ENCODE measurements at regions not wholly inside any gene's neighbourhood (a gene's known extent, or its start where the extent isn't known, plus 50 kb on each side); places are given as distances from the start of the nearest gene placed in this dataset.

GRCh38 chr1:170800812-170801211 lies 134.5 kb upstream of the MROH9 start:
- FAIRE-seq (no peak), ATAC-seq (no peak), DNase-seq (no peak)
- intact Hi-C loops (cut with DNase I): no loop called here
- Histone ChIP-seq H3K9me3 (no peaks in the 10 kb centered on the region), H3K27me3 (no peaks in the 10 kb centered on the region), H3K27ac (no peak overlapping the region), H3K36me3 (no peaks in the 10 kb centered on the region), H3K4me1 (no peaks in the 10 kb centered on the region), H3K4me3 (no peak overlapping the region)
- WGBS, 2 donors: 50 to 52% methylated on average over 6 of the region's 6 CpGs
- TF ChIP-seq, protein P1, sequence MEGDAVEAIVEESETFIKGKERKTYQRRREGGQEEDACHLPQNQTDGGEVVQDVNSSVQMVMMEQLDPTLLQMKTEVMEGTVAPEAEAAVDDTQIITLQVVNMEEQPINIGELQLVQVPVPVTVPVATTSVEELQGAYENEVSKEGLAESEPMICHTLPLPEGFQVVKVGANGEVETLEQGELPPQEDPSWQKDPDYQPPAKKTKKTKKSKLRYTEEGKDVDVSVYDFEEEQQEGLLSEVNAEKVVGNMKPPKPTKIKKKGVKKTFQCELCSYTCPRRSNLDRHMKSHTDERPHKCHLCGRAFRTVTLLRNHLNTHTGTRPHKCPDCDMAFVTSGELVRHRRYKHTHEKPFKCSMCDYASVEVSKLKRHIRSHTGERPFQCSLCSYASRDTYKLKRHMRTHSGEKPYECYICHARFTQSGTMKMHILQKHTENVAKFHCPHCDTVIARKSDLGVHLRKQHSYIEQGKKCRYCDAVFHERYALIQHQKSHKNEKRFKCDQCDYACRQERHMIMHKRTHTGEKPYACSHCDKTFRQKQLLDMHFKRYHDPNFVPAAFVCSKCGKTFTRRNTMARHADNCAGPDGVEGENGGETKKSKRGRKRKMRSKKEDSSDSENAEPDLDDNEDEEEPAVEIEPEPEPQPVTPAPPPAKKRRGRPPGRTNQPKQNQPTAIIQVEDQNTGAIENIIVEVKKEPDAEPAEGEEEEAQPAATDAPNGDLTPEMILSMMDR (IDR thresholded peaks at IDR 0.05): no peak

GRCh38 chr1:170803711-170804110 lies 131.6 kb upstream of the MROH9 start:
- FAIRE-seq (no peak), ATAC-seq (no peak), DNase-seq (no peak)
- 85 to 97% methylated on average over 1 of the region's 1 CpG for WGBS, 2 donors
- Histone ChIP-seq H3K4me3 (no peak overlapping the region), H3K27me3 (no peaks in the 10 kb centered on the region), H3K36me3 (no peaks in the 10 kb centered on the region), H3K27ac (no peak overlapping the region), H3K9me3 (no peaks in the 10 kb centered on the region), H3K4me1 (no peaks in the 10 kb centered on the region)
- intact Hi-C loops (cut with DNase I): no loop called here
- TF ChIP-seq, protein P1 (IDR thresholded peaks at IDR 0.05): no peak

- Histone ChIP-seq H3K27ac (no peak overlapping the region), H3K36me3 (no peaks in the 10 kb centered on the region), H3K9me3 (no peaks in the 10 kb centered on the region), H3K4me3 (no peak overlapping the region), H3K4me1 (no peaks in the 10 kb centered on the region), H3K27me3 (no peaks in the 10 kb centered on the region)
- DNase-seq: no peak
- ATAC-seq: no peak
- intact Hi-C loops (cut with DNase I): no loop called here
- TF ChIP-seq, protein P1 (IDR thresholded peaks at IDR 0.05): no peak
- FAIRE-seq: no peak
These were observed 130.9 kb upstream of the MROH9 start for GRCh38 chr1:170804419-170804818.

DNA sequence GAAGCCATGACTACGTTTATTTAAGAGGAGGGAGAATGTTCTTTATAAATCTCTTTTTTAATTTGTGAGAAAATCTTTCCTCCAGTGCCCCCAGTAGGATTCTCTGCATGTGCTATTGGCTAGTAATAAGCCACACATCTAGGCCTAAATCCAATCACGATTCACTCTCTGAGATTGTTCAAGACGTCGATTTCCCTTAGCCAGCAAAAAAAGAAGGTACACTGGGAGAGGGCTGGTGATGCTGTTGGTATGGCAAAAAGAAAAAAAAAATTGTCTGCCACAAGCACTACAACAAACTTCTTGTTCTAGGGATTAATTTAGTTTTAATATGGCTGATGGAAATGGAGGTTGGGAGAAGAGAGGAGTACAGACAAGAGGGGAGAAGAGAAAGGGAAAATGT lies 130.5 kb upstream of the MROH9 start:
- WGBS, 2 donors: 70 to 74% methylated on average over 4 of the region's 4 CpGs
- intact Hi-C loops (cut with DNase I): no loop called here
- TF ChIP-seq, protein P1 (IDR thresholded peaks at IDR 0.05): no peak
- H3K4me3 ChIP-seq: no peak overlapping the region
- FAIRE-seq: no peak
- no peaks in the 10 kb centered on the region for H3K4me1 ChIP-seq
- ATAC-seq: no peak
- H3K36me3 ChIP-seq: no peaks in the 10 kb centered on the region
- no peak overlapping the region for H3K27ac ChIP-seq
- no peak for DNase-seq
- H3K27me3 ChIP-seq: no peaks in the 10 kb centered on the region
- H3K9me3 ChIP-seq: no peaks in the 10 kb centered on the region

GRCh38 chr1:170806961-170807360 lies 128.4 kb upstream of the MROH9 start:
- FAIRE-seq (no peak), DNase-seq (no peak), ATAC-seq (no peak)
- H3K4me1 ChIP-seq: no peaks in the 10 kb centered on the region
- no peak overlapping the region for H3K4me3 ChIP-seq
- no peaks in the 10 kb centered on the region for H3K36me3 ChIP-seq
- WGBS, 2 donors: 41 to 53% methylated on average over 3 of the region's 3 CpGs
- TF ChIP-seq, protein P1 (IDR thresholded peaks at IDR 0.05): no peak
- H3K27ac ChIP-seq: no peak overlapping the region
- no peaks in the 10 kb centered on the region for H3K27me3 ChIP-seq
- no peaks in the 10 kb centered on the region for H3K9me3 ChIP-seq
- intact Hi-C loops (cut with DNase I): no loop called here
